WTC11 (cell line): ENCODE measurements at regions not wholly inside any gene's neighbourhood (a gene's known extent, or its start where the extent isn't known, plus 50 kb on each side); places are given as distances from the start of the nearest gene placed in this dataset.

Experiments
- ATAC-seq: fragments of 200-7000 bp; cut with Tn5 transposase; 2 replicates; pipeline ENCODE4 v1.10.0; 2021; ENCODE audit warnings: mild to moderate bottlenecking, moderate library complexity
- CTCF ChIA-PET: fragments of 300-600 bp; sonication (Branson Sonifier 250); formaldehyde crosslinking; loops from one replicate; lab custom pipeline; 2021; ENCODE audit warnings: antibody characterized with exemption; lab: Charles Lee
- POLR2A ChIA-PET: fragments of 350-600 bp; sonication (Branson Sonifier 250); formaldehyde crosslinking; loops from one replicate; lab custom pipeline; 2021; ENCODE audit warnings: antibody characterized with exemption; lab: Charles Lee
- DNase-seq: peaks from one replicate; pipeline ENCODE4 v3.0.0; 2021; ENCODE audit warnings: low spot score
- H3K27ac Mint-ChIP-seq: 2 replicates; pipeline ENCODE4 v1.8.0; 2021; ENCODE audit warnings: mixed read lengths
- H3K27me3 Mint-ChIP-seq: 2 replicates; pipeline ENCODE4 v1.8.0; 2021; ENCODE audit warnings: low read depth, mild to moderate bottlenecking, moderate library complexity, mixed read lengths
- H3K36me3 Mint-ChIP-seq: 2 replicates; pipeline ENCODE4 v1.8.0; 2021; ENCODE audit warnings: mixed read lengths
- H3K4me1 Mint-ChIP-seq: 2 replicates; pipeline ENCODE4 v1.8.0; 2022; ENCODE audit warnings: mixed read lengths
- H3K4me3 Mint-ChIP-seq: 2 replicates; pipeline ENCODE4 v1.8.0; 2021; ENCODE audit warnings: mild to moderate bottlenecking, moderate library complexity, mixed read lengths
- H3K9me3 Mint-ChIP-seq: 2 replicates; pipeline ENCODE4 v1.8.0; 2021; ENCODE audit warnings: mixed read lengths
- CTCF ChIP-seq: fragments of 200-600 bp; IDR thresholded peaks from 2 replicates; pipeline ENCODE4 v1.8.0; 2022; ENCODE audit warnings: antibody characterized with exemption
- E2F1 ChIP-seq: sonication (generic); formaldehyde crosslinking; IDR thresholded peaks from 2 replicates; pipeline ENCODE4 v1.8.0; 2022; ENCODE audit warnings: mild to moderate bottlenecking, missing genetic modification reagents

GRCh38 chr9:23887781-23888180, 61.7 kb upstream of the ELAVL2 start:
- POLR2A ChIA-PET, result no interaction called here
- H3K27ac Mint-ChIP-seq, result no peak overlapping the region
- TF ChIP-seq E2F1 (CRISPR knock-in tag) (no peak), CTCF (no peak)
- TF ChIP-seq, all 79 proteins: peak for 0
- no peak; the same call in 1 of the 2 replicates for ATAC-seq
- H3K4me1 Mint-ChIP-seq, result 0 out of 2 replicates have a peak, but pooled peaks cover 5% of the 10 kb centered on the region
- no peak for DNase-seq
- no peak overlapping the region for H3K4me3 Mint-ChIP-seq
- H3K9me3 Mint-ChIP-seq, result peaks cover 34% of the 10 kb centered on the region
- H3K27me3 Mint-ChIP-seq, result no peaks in the 10 kb centered on the region; the same call in 1 of the 2 replicates
- H3K36me3 Mint-ChIP-seq, result peaks cover 24% of the 10 kb centered on the region
- CTCF ChIA-PET, result no interaction called here
